A549 (cell line): ENCODE measurements at regions not wholly inside any gene's neighbourhood (a gene's known extent, or its start where the extent isn't known, plus 50 kb on each side); places are given as distances from the start of the nearest gene placed in this dataset.

Experiments used
- ATAC-seq, 2 experiments: fragments of 200-7000 bp in 1 of 2; fragments of >200 bp in 1 of 2; cut with Nextera tagmentation in 1 of 2; cut with Tn5 transposase in 1 of 2; 3 replicates each; pipeline versions ENCODE4 v1.8.0 to v1.9.1; 2018 to 2020; ENCODE audit warnings: mild to moderate bottlenecking in 1 of 2, moderate library complexity in 1 of 2
- CTCF ChIA-PET: fragments of 300-600 bp; sonication (Branson Sonifier 250); formaldehyde crosslinking; extraction: SDS; loops from one replicate; lab custom pipeline; 2021; ENCODE audit warnings: antibody characterized with exemption, inconsistent platforms; lab: Yijun Ruan, JAX
- POLR2A ChIA-PET: fragments of 350-600 bp; formaldehyde crosslinking; extraction: SDS; loops from one replicate; lab custom pipeline; 2021; ENCODE audit warnings: antibody characterized with exemption, inconsistent platforms; lab: Yijun Ruan, JAX
- DNase-seq, 2 experiments: peaks; one replicate each; pipeline versions ENCODE4 v3.0.0 to v3.0.0-alpha.2; 2011 to 2016; ENCODE audit warnings: low read depth in 1 of 2, low spot score in 1 of 2
- FAIRE-seq: peaks from 2 replicates; lab custom pipeline; 2011; peaks lifted over from hg19 to GRCh38; lab: Jason Lieb, UNC
- H3K27ac ChIP-seq, 2 experiments: fragments of >200 bp; sonication (Bioruptor Twin); formaldehyde crosslinking; 3 replicates each; pipeline ENCODE4 v1.5.1; 2016 to 2017
- H3K4me1 ChIP-seq: fragments of >200 bp; sonication (Bioruptor Twin); formaldehyde crosslinking; 3 replicates; pipeline ENCODE4 v1.6.1; 2016
- H3K4me2 ChIP-seq: fragments of >200 bp; sonication (Bioruptor Twin); formaldehyde crosslinking; 3 replicates; pipeline ENCODE4 v1.6.1; 2016
- H3K4me3 ChIP-seq: fragments of >200 bp; sonication (Bioruptor Twin); formaldehyde crosslinking; 3 replicates; pipeline ENCODE4 v1.5.1; 2016
- H3K9me3 ChIP-seq: fragments of >200 bp; sonication (Bioruptor Twin); formaldehyde crosslinking; 3 replicates; pipeline ENCODE4 v1.6.1; 2016
- ATOH8 ChIP-seq: fragments of 250-450 bp; sonication (Bioruptor Pico); IDR thresholded peaks from 2 replicates; pipeline ENCODE4 v1.5.0; 2020; ENCODE audit warnings: low read depth, mild to moderate bottlenecking, moderate library complexity
- FOXS1 ChIP-seq: fragments of 250-450 bp; sonication (Bioruptor Pico); IDR thresholded peaks from 2 replicates; pipeline ENCODE4 v1.5.0; 2020; ENCODE audit warnings: mild to moderate bottlenecking, moderate library complexity
- HDAC2 ChIP-seq: fragments of 200-600 bp; sonication (generic); IDR thresholded peaks from 2 replicates; pipeline ENCODE4 v1.6.1; 2016
- HOXA7 ChIP-seq: fragments of 250-450 bp; sonication (Bioruptor Pico); IDR thresholded peaks from 2 replicates; pipeline ENCODE4 v1.5.0; 2020; ENCODE audit warnings: mild to moderate bottlenecking, moderate library complexity
- HOXB13 ChIP-seq: fragments of 250-450 bp; sonication (Bioruptor Pico); IDR thresholded peaks from 2 replicates; pipeline ENCODE4 v1.5.0; 2020; ENCODE audit warnings: low read depth, mild to moderate bottlenecking, moderate library complexity
- HOXB5 ChIP-seq: fragments of 250-450 bp; sonication (Bioruptor Pico); IDR thresholded peaks from 2 replicates; pipeline ENCODE4 v1.5.0; 2020; ENCODE audit warnings: mild to moderate bottlenecking, moderate library complexity
- KDM1A ChIP-seq: fragments of 200-600 bp; sonication (generic); IDR thresholded peaks from 2 replicates; pipeline ENCODE4 v1.6.1; 2016; ENCODE audit warnings: low read depth, mild to moderate bottlenecking
- KDM5A ChIP-seq: fragments of 200-600 bp; sonication (generic); IDR thresholded peaks from 2 replicates; pipeline ENCODE4 v1.6.1; 2016; ENCODE audit warnings: antibody characterized with exemption, mild to moderate bottlenecking
- MAFK ChIP-seq: fragments of 450-650 bp; IDR thresholded peaks from 2 replicates; pipeline ENCODE4 v1.6.1; 2014; ENCODE audit not compliant: partially characterized antibody
- MAX ChIP-seq: IDR thresholded peaks from 2 replicates; pipeline ENCODE4 v1.6.1; 2012
- NPAS2 ChIP-seq: fragments of 250-450 bp; sonication (Bioruptor Pico); IDR thresholded peaks from 2 replicates; pipeline ENCODE4 v1.8.0; 2022; ENCODE audit warnings: mild to moderate bottlenecking, moderate library complexity, borderline replicate concordance
- RAD21 ChIP-seq, 2 experiments: fragments of >200 bp in 1 of 2; sonication (Bioruptor Twin) in 1 of 2; formaldehyde crosslinking in 1 of 2; IDR thresholded peaks in 1 of 2; conservative IDR thresholded peaks in 1 of 2; 2 replicates in 1 of 2; 3 replicates in 1 of 2; pipeline ENCODE4 v1.6.1; 2012 to 2018; ENCODE audit warnings: inconsistent platforms in 1 of 2
- RARB ChIP-seq: fragments of 250-450 bp; sonication (Bioruptor Pico); IDR thresholded peaks from 2 replicates; pipeline ENCODE4 v1.8.0; 2021; ENCODE audit warnings: mild to moderate bottlenecking, moderate library complexity
- REST ChIP-seq: fragments of 200-600 bp; sonication (generic); IDR thresholded peaks from 2 replicates; pipeline ENCODE4 v1.6.1; 2016; ENCODE audit warnings: antibody characterized with exemption, mild to moderate bottlenecking, moderate library complexity
- RFX5 ChIP-seq: fragments of 450-650 bp; IDR thresholded peaks from 2 replicates; pipeline ENCODE4 v1.7.1; 2014; ENCODE audit warnings: antibody characterized with exemption, mild to moderate bottlenecking, moderate library complexity
- SREBF2 ChIP-seq: fragments of 450-650 bp; IDR thresholded peaks from 2 replicates; pipeline ENCODE4 v1.6.1; 2014; ENCODE audit warnings: mild to moderate bottlenecking, moderate library complexity
- ZFP36 ChIP-seq: fragments of 450-650 bp; IDR thresholded peaks from 2 replicates; pipeline ENCODE4 v1.6.1; 2014; ENCODE audit warnings: borderline replicate concordance; ENCODE audit not compliant: partially characterized antibody
- ZSCAN20 ChIP-seq: fragments of 250-450 bp; sonication (Bioruptor Pico); IDR thresholded peaks from 2 replicates; pipeline ENCODE4 v1.8.0; 2022; ENCODE audit warnings: mild to moderate bottlenecking, moderate library complexity
- WGBS: methylation state at CpG from one replicate; pipeline ENCODE4 v1.1.6; 2017; ENCODE audit errors: missing lambda C conversion rate; 5-methylcytosine and 5-hydroxymethylcytosine counted together
- TF ChIP-seq, protein P1 (sequence below): fragments of >200 bp; sonication (Bioruptor Twin); formaldehyde crosslinking; IDR thresholded peaks from 3 replicates; pipeline ENCODE4 v1.6.1; 2016

DNA sequence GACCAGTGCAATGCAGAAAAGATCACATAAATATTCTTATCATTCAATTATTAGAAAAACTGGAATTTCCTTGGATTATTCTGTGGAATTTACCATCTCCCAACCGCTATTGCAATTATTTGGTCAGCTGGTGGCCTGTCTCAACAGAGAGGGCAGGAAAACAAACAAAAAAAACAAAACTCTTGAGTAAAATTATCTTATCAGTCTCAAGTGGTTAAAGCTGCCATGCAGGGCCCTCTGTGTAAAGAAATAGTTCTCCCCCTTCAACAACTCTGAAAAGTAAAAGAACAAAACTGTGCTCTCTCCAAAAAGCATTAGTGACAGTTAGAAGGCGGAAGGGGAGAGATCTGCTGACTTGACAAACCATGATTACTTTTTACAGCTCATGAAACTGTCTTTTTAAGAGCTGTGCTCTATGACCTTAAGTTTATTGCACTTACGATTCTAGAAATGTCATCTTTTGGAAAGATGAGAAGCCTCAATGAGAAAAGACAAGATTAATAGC is 152.3 kb downstream of the DLEU7 start:
- DNase-seq, result no peak
- no peak overlapping the region for H3K4me2 ChIP-seq
- no peak overlapping the region for H3K27ac ChIP-seq
- TF ChIP-seq MAFK (peak; percentile 54), HOXB5 (CRISPR knock-in tag) (no peak)
- TF ChIP-seq, all 56 proteins: peak for 1
- Histone ChIP-seq H3K4me3 (no peak overlapping the region), H3K9me3 (no peaks in the 10 kb centered on the region), H3K4me1 (no peaks in the 10 kb centered on the region)
- ChIA-PET CTCF (interaction anchor here (0.6 to 0.9 kb wide), 2 partner anchors 10 to 31 kb away, joined by 3 read pairs; no protein-coding TSS in a partner anchor), POLR2A (no interaction called here)
- WGBS, result 79% methylated on average over 3 of the region's 3 CpGs
- FAIRE-seq, result no peak
- ATAC-seq, result no peak

DNA sequence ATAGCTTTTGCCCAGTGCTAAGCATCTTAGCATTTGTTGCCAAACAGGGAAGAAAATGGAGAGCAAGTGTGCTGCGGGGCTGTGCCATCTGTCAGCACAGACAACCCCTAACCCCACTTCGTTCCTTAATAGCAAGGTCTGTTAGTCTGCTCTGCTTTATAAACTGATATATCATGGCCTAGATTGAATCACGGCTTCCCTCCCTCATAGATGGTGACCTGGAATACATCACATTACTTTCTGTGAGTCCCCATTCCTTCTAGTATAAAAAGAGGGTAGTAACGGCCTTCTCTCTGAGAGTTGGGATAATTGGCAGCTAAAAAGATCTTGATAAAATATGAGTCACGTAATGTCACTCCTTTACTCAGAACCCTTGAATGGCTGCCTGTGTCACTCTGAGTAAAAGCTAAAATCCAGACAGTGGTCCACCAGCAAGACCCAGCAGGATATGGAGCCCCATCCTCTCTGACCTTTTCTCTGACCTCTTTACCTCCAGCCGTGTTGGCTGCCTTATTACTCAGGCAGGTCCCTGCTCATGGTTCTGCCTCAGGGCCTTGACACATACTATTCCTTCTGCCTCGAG is 151.7 kb downstream of the DLEU7 start:
- H3K4me1 ChIP-seq, result no peaks in the 10 kb centered on the region
- H3K9me3 ChIP-seq, result no peaks in the 10 kb centered on the region
- no peak for ATAC-seq
- 53% methylated on average over 7 of the region's 7 CpGs for WGBS
- TF ChIP-seq ZFP36 (no peak), FOXS1 (CRISPR knock-in tag) (no peak), MAFK (no peak), HOXB13 (CRISPR knock-in tag) (no peak), HOXA7 (no peak), ZSCAN20 (CRISPR knock-in tag) (no peak), RARB (CRISPR knock-in tag) (no peak), KDM1A (no peak), NPAS2 (CRISPR knock-in tag) (no peak), ATOH8 (CRISPR knock-in tag) (no peak), HOXB5 (CRISPR knock-in tag) (no peak), REST (no peak), SREBF2 (no peak), MAX (no peak)
- TF ChIP-seq, protein P1, sequence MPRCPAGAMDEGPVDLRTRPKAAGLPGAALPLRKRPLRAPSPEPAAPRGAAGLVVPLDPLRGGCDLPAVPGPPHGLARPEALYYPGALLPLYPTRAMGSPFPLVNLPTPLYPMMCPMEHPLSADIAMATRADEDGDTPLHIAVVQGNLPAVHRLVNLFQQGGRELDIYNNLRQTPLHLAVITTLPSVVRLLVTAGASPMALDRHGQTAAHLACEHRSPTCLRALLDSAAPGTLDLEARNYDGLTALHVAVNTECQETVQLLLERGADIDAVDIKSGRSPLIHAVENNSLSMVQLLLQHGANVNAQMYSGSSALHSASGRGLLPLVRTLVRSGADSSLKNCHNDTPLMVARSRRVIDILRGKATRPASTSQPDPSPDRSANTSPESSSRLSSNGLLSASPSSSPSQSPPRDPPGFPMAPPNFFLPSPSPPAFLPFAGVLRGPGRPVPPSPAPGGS, result no peak
- TF ChIP-seq, all 56 proteins: peak for 0
- Histone ChIP-seq H3K27ac (no peak overlapping the region), H3K4me2 (no peak overlapping the region), H3K4me3 (no peak overlapping the region)
- CTCF ChIA-PET, result interaction anchor here (0.6 to 0.9 kb wide), 2 partner anchors 10 to 30 kb away, joined by 3 read pairs; no protein-coding TSS in a partner anchor
- no peak for FAIRE-seq
- POLR2A ChIA-PET, result no interaction called here
- no peak for DNase-seq

DNA sequence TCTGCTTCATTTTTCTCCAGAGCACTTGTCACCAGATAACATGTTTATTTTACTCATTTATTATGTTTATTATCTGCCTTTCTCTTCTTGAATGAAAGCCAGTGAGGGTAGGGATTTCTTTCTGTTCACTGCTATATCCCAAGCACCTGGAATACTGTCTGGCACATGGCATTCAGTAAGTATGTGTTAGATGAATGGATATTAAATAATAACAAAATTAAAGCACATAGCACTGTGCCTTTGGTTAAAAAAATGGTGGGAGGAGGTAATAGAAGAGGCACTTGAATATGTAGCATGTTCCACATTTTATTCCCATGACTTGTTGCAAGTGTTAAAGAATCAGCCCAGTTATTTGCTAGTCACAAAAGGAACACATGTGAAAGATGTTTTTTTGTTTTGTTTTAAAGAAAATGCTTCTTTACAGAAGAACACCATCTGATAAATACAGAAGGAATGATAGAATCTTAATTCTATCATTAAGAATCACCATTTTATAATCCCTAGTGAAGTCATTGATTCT is 151.0 kb downstream of the DLEU7 start:
- ATAC-seq (no peak), FAIRE-seq (no peak), DNase-seq (no peak)
- H3K4me1 ChIP-seq, result no peaks in the 10 kb centered on the region
- H3K4me3 ChIP-seq, result no peak overlapping the region
- H3K27ac ChIP-seq, result no peak overlapping the region
- POLR2A ChIA-PET, result no interaction called here
- TF ChIP-seq HDAC2 (no peak), RFX5 (no peak), RAD21 (conservative IDR thresholded peaks at IDR 0.05 in 1 of 2, IDR thresholded peaks at IDR 0.05 in 1 of 2) (no peak), KDM5A (no peak)
- TF ChIP-seq, all 56 proteins: peak for 0
- H3K4me2 ChIP-seq, result no peak overlapping the region
- no peaks in the 10 kb centered on the region for H3K9me3 ChIP-seq
- CTCF ChIA-PET, result no interaction called here
